H1 (cell line): ENCODE measurements at regions not wholly inside any gene's neighbourhood (a gene's known extent, or its start where the extent isn't known, plus 50 kb on each side); places are given as distances from the start of the nearest gene placed in this dataset.
"Not testable (repeated sequence)": the region's sequence is repeated elsewhere in the genome, so short reads cannot be mapped to it uniquely, and the experiment has no call there.

Experiments used
- POLR2A ChIP-seq, 2 experiments: IDR thresholded peaks; 1 replicate in 1 of 2; 2 replicates in 1 of 2; pipeline ENCODE4 v1.6.1; 2011; ENCODE audit warnings: low read depth in 2 of 2, low read length in 2 of 2, mild to moderate bottlenecking in 2 of 2; ENCODE audit errors: control extremely low read depth in 1 of 2
- RAD21 ChIP-seq, 2 experiments: IDR thresholded peaks in 1 of 2; conservative IDR thresholded peaks in 1 of 2; 2 replicates each; pipeline ENCODE4 v1.6.1; 2011; ENCODE audit warnings: low read depth in 2 of 2, low read length in 2 of 2, improper control_type of control experiment in 1 of 2, inconsistent platforms in 1 of 2, mild to moderate bottlenecking in 1 of 2, moderate library complexity in 1 of 2
- SIN3A ChIP-seq, 2 experiments: IDR thresholded peaks in 1 of 2; conservative IDR thresholded peaks in 1 of 2; 2 replicates each; pipeline ENCODE4 v1.6.1; 2011 to 2012; ENCODE audit warnings: low read length in 2 of 2, improper control_type of control experiment in 1 of 2, low read depth in 1 of 2, mild to moderate bottlenecking in 1 of 2
- TEAD4 ChIP-seq: IDR thresholded peaks from 2 replicates; pipeline ENCODE4 v1.6.1; 2012; ENCODE audit warnings: low read depth, low read length, inconsistent platforms, mixed read lengths
- ZNF274 ChIP-seq: IDR thresholded peaks from 2 replicates; pipeline ENCODE4 v1.7.0; 2012; ENCODE audit warnings: low read length, borderline replicate concordance; ENCODE audit errors: extremely low read depth

DNA sequence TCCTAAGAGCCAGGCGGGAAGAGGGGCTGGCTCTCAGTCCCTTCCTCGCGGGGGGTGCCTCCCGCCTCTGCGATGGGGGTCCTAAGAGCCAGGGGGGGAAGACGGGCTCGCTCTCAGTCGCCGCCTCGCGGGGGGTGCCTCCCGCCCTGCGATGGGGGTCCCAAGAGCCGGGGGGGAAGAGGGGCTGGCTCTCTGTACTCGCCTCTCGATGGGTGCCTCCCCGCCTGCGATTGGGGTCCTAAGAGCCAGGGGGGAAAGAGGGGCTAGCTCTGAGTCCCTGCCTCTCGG, 2326.1 kb upstream of the PCDH20 start:
- not testable (repeated sequence) for TF ChIP-seq SIN3A (conservative IDR thresholded peaks at IDR 0.05 in 1 of 2, IDR thresholded peaks at IDR 0.05 in 1 of 2; ENCODE audit: low read depth in 1 of 2, low read length in 2 of 2); TEAD4; ZNF274; POLR2A (IDR thresholded peaks at IDR 0.05; ENCODE audit: control extremely low read depth in 1 of 2, low read depth in 2 of 2, low read length in 2 of 2); RAD21 (IDR thresholded peaks at IDR 0.05 in 1 of 2, conservative IDR thresholded peaks at IDR 0.05 in 1 of 2; ENCODE audit: low read depth in 2 of 2, low read length in 2 of 2)
